RWPE2 (cell line): ENCODE measurements at regions not wholly inside any gene's neighbourhood (a gene's known extent, or its start where the extent isn't known, plus 50 kb on each side); places are given as distances from the start of the nearest gene placed in this dataset.
A peak's percentile ranks its signal among the peaks of the same experiment; 100 is the strongest.

Experiments used
- ATAC-seq: fragments of 200-7000 bp; cut with Tn5 transposase; 3 replicates; pipeline ENCODE4 v1.9.1; 2021; ENCODE audit warnings: low read depth
- DNase-seq: peaks from one replicate; pipeline ENCODE4 v3.0.0-alpha.2; 2020; ENCODE audit warnings: low spot score
- H3K27ac ChIP-seq: fragments of 450-650 bp; 2 replicates; pipeline ENCODE4 v1.5.1; 2017; ENCODE audit warnings: mild to moderate bottlenecking; ENCODE audit not compliant: poor library complexity, severe bottlenecking
- H3K27me3 ChIP-seq: fragments of 250-450 bp; sonication (Bioruptor Pico); 2 replicates; pipeline ENCODE4 v1.5.1; 2021; ENCODE audit warnings: mild to moderate bottlenecking, moderate library complexity; ENCODE audit not compliant: insufficient read depth, poor library complexity, severe bottlenecking
- H3K36me3 ChIP-seq: fragments of 250-450 bp; sonication (Bioruptor Pico); 2 replicates; pipeline ENCODE4 v1.5.1; 2020; ENCODE audit warnings: low read depth, mild to moderate bottlenecking, moderate library complexity
- H3K4me1 ChIP-seq: fragments of 250-450 bp; sonication (Bioruptor Pico); 2 replicates; pipeline ENCODE4 v1.5.1; 2021; ENCODE audit warnings: mild to moderate bottlenecking, moderate library complexity; ENCODE audit not compliant: insufficient read depth, poor library complexity, severe bottlenecking
- H3K4me3 ChIP-seq: fragments of 250-450 bp; sonication (Bioruptor Pico); 2 replicates; pipeline ENCODE4 v1.5.1; 2021; ENCODE audit warnings: mild to moderate bottlenecking, moderate library complexity; ENCODE audit not compliant: severe bottlenecking
- H3K9me3 ChIP-seq: fragments of 250-450 bp; sonication (Bioruptor Pico); 2 replicates; pipeline ENCODE4 v1.5.1; 2021; ENCODE audit warnings: mild to moderate bottlenecking, moderate library complexity; ENCODE audit not compliant: severe bottlenecking
- TF ChIP-seq, protein P1 (sequence below): fragments of 450-650 bp; IDR thresholded peaks from one replicate; pipeline ENCODE4 v1.5.1; 2017; ENCODE audit warnings: mild to moderate bottlenecking, moderate library complexity; ENCODE audit not compliant: poor library complexity, severe bottlenecking

- ATAC-seq (no peak), DNase-seq (no peak)
- H3K27me3 ChIP-seq: no peaks in the 10 kb centered on the region
- no peaks in the 10 kb centered on the region for H3K4me1 ChIP-seq
- H3K27ac ChIP-seq: no peak overlapping the region
- no peak overlapping the region for H3K4me3 ChIP-seq
- no peaks in the 10 kb centered on the region for H3K9me3 ChIP-seq
- H3K36me3 ChIP-seq: no peaks in the 10 kb centered on the region
- TF ChIP-seq, protein P1, sequence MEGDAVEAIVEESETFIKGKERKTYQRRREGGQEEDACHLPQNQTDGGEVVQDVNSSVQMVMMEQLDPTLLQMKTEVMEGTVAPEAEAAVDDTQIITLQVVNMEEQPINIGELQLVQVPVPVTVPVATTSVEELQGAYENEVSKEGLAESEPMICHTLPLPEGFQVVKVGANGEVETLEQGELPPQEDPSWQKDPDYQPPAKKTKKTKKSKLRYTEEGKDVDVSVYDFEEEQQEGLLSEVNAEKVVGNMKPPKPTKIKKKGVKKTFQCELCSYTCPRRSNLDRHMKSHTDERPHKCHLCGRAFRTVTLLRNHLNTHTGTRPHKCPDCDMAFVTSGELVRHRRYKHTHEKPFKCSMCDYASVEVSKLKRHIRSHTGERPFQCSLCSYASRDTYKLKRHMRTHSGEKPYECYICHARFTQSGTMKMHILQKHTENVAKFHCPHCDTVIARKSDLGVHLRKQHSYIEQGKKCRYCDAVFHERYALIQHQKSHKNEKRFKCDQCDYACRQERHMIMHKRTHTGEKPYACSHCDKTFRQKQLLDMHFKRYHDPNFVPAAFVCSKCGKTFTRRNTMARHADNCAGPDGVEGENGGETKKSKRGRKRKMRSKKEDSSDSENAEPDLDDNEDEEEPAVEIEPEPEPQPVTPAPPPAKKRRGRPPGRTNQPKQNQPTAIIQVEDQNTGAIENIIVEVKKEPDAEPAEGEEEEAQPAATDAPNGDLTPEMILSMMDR: no peak
Observed at GRCh38 chr2:175824243-175824642, 177.8 kb downstream of the LNPK start.

GRCh38 chr2:175823707-175824073 lies 178.4 kb downstream of the LNPK start:
- H3K9me3 ChIP-seq: no peaks in the 10 kb centered on the region
- no peak for ATAC-seq
- TF ChIP-seq, protein P1: no peak
- no peak overlapping the region for H3K4me3 ChIP-seq
- DNase-seq: no peak
- no peaks in the 10 kb centered on the region for H3K36me3 ChIP-seq
- H3K27me3 ChIP-seq: no peaks in the 10 kb centered on the region
- H3K27ac ChIP-seq: no peak overlapping the region
- H3K4me1 ChIP-seq: no peaks in the 10 kb centered on the region

DNA sequence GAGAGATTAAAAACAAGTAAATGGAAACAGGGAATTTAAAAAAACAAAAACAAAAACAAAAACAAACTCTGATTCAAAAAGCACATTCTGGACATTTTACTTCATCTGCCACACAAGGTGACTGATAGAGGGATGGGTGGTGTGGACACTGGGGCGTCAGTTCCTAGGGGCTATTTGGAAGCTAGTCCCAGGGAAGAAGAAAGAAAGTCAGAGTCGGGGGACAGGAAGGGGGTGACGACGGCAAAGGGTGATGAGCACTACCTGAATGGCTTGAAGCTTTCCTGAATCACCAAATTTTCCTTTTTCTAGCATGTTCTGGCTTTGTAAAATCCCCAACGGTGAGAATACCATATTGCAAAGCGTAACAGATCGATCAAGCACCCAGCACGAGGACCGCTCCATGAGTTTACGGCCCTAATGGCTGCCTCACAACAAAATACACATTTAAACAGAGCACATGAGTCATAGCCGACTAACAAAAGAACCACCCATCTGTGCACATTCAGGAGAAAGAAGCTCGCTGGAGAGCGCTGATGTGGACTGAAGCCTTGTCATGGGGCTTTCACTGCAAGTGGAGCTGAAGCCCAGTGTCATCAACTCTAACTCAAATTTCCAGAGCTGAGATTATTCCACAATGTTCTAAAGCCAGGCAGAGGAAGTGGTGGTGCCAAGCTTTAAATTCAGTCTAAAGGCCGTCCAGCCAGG lies 178.9 kb downstream of the LNPK start:
- no peak overlapping the region for H3K27ac ChIP-seq
- no peaks in the 10 kb centered on the region for H3K9me3 ChIP-seq
- no peaks in the 10 kb centered on the region for H3K27me3 ChIP-seq
- DNase-seq: no peak
- no peak for ATAC-seq
- no peaks in the 10 kb centered on the region for H3K36me3 ChIP-seq
- no peaks in the 10 kb centered on the region for H3K4me1 ChIP-seq
- H3K4me3 ChIP-seq: no peak overlapping the region
- TF ChIP-seq, protein P1: no peak

DNA sequence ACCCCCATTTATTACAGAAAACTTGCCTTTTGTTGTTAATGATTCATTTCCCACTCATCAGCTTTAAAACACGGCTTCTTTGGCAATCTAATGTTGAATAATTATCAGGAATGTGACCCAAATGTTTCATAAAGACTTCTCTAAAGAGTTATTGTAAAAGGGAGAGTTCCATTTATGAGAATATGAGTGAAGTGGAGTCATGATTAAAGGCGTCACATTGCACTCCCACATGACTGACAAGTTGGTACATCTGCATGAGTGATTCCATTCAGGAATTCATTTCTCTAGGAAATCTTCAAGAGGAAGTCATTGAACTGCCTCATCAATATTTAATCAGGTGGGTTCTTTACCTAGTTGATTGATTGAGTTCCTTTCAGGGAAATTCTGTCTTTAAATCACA lies 184.8 kb downstream of the LNPK start:
- DNase-seq: no peak
- no peaks in the 10 kb centered on the region for H3K27me3 ChIP-seq
- peaks cover 8% of the 10 kb centered on the region for H3K4me1 ChIP-seq
- peaks cover 3% of the 10 kb centered on the region for H3K9me3 ChIP-seq
- ATAC-seq: peak; percentile 52; the same call in 1 of the 3 replicates
- H3K36me3 ChIP-seq: no peaks in the 10 kb centered on the region
- H3K27ac ChIP-seq: peak overlapping the region; percentile 20
- TF ChIP-seq, protein P1: no peak
- no peak overlapping the region for H3K4me3 ChIP-seq

GRCh38 chr2:175815537-175815936 lies 186.5 kb downstream of the LNPK start:
- Histone ChIP-seq H3K36me3 (no peaks in the 10 kb centered on the region), H3K27me3 (no peaks in the 10 kb centered on the region), H3K4me1 (peaks cover 8% of the 10 kb centered on the region), H3K9me3 (peaks cover 3% of the 10 kb centered on the region), H3K27ac (no peak overlapping the region), H3K4me3 (no peak overlapping the region)
- DNase-seq (no peak), ATAC-seq (peak; percentile 58)
- TF ChIP-seq, protein P1: no peak
